SKM-1 treated with dmso at 0.1 percent for 144 hours (cell line): ENCODE measurements at regions not wholly inside any gene's neighbourhood (a gene's known extent, or its start where the extent isn't known, plus 50 kb on each side); places are given as distances from the start of the nearest gene placed in this dataset.
"Not testable (repeated sequence)": the region's sequence is repeated elsewhere in the genome, so short reads cannot be mapped to it uniquely, and the experiment has no call there.

Experiments
- DNase-seq: peaks from one replicate; lab custom pipeline; 2025; ENCODE audit not compliant: unreplicated experiment; lab: John Stamatoyannopoulos, UW

DNA sequence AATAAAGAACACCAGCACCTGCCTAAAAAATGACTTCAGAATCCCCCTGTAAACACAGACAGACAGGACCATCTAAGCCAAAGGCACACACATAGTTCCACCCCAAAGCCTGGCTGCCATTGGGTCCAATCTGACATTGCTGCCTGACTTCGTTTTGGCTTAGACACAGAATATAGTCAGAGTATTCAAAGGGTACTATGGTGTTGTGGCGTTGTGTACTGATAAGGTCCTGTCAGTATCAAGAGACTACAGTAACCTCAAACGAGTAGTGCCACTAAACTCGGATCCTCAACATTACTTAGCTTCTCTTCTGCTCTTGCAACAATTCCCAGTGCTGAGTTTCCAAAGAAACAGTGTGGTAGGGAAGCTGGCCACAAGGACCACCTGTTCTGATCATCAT is 169.3 kb upstream of the NR5A2 start:
- no peak for DNase-seq

GRCh38 chr1:199858856-199859255 is 168.7 kb upstream of the NR5A2 start:
- DNase-seq, result no peak

DNA sequence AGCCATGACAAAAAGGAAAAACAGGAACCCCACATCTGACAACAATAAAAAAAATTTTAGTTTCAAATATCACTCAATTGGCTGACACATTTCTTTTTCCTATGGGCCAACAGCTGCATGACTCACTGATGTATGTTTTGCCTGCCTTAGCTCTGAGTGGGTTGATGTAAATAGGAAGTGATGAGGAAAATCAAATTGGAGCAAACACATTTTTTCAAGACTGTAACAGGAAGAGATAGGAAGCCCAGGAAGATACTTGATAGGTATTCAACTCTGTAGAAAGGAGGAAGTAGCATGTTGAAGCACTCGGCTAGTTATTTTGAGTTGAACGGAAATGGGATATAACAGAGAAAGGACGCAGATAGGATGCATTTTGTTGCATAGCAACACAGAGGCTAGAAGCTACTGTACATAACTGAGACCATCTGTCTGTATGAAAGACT is 168.0 kb upstream of the NR5A2 start:
- peak; percentile 95 for DNase-seq

DNA sequence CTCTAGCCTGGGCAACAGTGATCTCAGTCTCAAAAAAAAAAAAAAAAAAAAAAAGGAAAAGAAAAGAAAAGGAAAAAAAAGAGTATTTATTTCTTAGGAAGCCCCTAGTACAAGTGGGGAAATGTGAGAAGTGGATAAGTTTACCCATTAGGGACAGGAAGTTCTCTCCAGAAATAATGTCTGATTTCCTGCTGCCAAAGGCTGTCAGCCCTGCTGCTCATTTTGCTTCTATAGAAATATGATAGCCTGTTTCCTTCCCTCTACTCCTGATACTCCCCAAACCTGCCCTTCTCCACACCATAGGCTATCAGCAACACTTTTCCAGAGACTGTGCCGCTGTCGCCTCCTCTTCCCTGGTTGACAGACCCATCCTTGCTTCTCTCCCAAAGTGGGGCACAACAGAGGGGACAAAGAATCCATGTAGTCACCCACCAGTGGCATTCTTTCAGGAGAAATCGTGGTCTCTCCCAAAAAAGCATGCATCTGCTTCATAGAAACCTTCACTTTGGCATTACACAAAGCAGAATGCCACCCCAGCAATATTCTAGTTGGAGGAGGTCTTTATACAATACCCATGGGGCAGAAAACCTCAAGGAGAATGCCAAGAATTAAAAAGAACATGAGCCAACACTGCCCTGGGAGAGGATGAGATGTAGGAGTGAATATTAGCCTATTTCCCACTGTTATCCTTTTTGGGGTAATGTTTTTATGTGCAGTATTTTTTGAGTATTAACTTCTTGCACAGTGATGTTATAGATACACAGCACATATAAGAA is 166.3 kb upstream of the NR5A2 start:
- no peak for DNase-seq

- no peak for DNase-seq
Measured at GRCh38 chr1:199862047-199862446, 165.5 kb upstream of the NR5A2 start.

GRCh38 chr1:199866210-199866617 is 161.3 kb upstream of the NR5A2 start:
- no peak for DNase-seq

DNA sequence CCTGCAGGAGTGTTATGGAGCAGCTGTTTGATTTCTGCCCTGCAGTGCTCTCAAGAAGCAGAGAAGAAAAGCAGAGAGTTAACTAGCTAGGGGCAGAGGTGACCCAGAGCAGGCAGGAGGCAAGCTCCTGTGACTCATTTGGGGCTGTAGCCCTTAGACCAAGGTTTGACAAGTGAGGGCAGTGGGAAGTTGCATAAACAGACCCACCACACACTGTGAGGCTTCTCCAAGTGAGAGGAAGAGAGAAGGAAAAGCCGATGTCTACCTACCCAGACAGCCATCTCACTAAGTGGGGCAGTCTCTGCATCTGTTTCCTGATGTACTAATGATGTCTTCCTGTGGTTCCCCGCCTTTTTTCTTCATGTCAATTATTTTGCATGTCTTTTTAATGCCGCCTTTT is 159.9 kb upstream of the NR5A2 start:
- DNase-seq, result peak; percentile 97

GRCh38 chr1:199868777-199869176 is 158.7 kb upstream of the NR5A2 start:
- DNase-seq, result no peak

GRCh38 chr1:199875337-199875736 is 152.2 kb upstream of the NR5A2 start:
- DNase-seq, result no peak

- DNase-seq, result no peak
Measured at GRCh38 chr1:199875856-199876255, 151.7 kb upstream of the NR5A2 start.

DNA sequence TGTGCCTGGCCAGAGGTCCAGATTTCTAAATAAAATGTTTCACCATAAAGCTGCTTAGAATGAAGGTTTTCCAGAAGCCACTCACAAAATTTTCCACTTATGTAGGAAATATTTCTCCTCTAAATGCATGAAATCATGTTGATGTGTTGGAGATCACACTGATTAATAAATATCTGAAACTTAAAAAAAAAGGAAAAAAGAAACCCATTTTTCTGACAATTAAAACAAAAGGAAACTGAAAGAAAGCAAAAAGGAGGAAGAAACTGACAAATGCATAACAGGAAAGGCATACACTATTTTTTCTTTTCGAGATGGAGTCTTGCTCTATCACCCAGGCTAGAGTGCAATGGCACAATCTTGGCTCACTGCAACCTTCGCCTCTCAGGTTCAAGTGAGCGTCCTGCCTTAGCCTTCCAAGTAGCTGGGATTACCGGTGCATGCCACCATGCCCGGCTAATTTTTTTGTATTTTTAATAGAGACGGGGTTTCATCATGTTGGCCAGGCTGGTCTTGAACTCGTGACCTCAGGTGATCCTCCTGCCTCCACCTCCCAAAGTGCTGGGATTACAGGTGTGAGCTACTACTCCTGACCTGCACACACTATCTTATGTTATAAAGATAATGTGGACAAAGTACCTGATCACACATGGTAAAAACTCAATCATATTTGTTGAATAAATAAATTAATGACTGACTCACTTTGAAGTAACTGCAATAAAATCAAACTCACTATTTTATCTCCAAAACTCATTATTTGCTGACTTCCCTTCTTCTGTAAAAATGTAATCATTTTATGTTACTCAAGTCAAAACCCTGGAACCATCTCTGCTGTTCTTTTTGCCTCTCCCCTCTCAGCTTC is 149.8 kb upstream of the NR5A2 start:
- DNase-seq, result no peak

DNA sequence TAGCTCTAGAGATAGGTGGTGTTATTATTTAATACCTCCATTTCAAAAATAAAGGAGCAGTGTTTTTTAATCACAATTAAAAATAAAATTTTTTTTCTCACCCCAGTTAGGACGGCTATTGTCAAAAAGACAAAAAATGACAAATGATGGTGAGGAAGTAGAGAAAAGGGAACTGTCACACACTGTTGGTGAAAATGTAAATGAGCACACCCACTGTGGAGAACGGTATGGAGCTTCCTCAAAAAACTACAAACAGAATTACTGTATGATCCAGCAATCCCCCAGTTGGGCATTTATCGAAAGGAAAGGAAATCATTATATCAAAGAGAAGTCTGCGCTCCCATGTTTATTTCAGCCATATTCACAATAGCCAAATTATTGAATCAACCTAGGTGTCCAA is 148.7 kb upstream of the NR5A2 start:
- peak; percentile 64 for DNase-seq

- no peak for DNase-seq
Measured at GRCh38 chr1:199898654-199899053, 128.9 kb upstream of the NR5A2 start.

- no peak for DNase-seq
Measured at GRCh38 chr1:199901341-199901740, 126.2 kb upstream of the NR5A2 start.

DNA sequence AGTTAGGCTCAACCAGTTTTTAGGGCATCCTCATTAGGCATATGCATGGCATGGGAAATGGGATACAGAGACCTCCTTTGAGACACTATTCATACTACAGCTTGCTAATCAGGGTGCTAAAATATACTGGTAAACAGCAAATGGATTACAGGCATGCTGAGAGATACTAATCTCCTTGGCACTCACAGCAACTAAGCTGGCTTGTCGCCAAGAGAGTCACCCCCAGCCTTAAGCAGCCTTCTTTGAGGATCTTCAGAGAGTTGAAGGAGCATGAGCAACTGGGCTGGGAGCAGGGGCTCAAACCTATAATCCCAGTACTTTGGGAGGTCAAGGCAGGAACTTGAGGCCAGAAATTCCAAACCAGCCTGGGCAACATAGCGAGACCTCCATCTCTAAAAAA is 120.1 kb upstream of the NR5A2 start:
- no peak for DNase-seq

GRCh38 chr1:199909137-199909536 is 118.4 kb upstream of the NR5A2 start:
- DNase-seq, result no peak

- DNase-seq, result no peak
Measured at GRCh38 chr1:199913318-199913717, 114.2 kb upstream of the NR5A2 start.

GRCh38 chr1:199914546-199914945 is 113.0 kb upstream of the NR5A2 start:
- DNase-seq, result no peak

- DNase-seq, result no peak
Measured at GRCh38 chr1:199918196-199918769, 109.2 kb upstream of the NR5A2 start.

DNA sequence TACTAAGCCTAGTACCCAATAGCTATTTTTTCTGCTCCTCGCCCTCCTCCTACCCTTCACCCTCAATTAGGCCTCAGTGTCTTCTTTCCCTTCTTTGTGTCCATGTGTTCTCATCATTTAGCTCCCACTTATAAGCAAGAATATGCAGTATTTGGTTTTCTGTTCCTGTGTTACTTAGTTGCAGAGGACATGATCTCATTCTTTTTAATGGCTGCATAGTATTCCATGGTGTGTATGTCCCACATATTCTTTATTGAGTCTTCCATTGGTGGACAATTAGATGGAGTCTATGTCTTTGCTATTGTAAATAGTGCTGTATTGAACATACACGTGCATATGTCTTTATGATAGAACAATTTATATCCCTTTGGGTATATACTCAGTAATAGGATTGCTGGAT is 106.9 kb upstream of the NR5A2 start:
- no peak for DNase-seq

DNA sequence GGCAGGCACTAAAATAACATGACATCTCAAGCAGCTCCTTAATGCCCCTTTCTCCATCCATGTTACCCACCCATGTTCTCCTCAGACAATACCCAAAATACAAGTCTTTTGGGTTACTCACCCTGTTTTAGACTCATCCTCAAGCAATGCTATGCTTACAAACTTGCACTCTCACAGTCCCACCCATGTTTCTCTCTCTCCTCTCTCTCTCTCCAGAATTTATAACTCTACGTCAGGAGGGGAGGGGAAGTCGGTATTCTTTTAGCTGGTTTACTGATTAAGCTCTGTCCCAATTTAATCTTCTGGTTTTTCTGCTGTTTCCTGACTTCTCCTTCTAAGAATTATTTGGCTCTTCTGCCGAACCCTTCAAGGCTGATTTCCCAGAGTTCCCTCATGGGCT is 98.0 kb upstream of the NR5A2 start:
- no peak for DNase-seq

DNA sequence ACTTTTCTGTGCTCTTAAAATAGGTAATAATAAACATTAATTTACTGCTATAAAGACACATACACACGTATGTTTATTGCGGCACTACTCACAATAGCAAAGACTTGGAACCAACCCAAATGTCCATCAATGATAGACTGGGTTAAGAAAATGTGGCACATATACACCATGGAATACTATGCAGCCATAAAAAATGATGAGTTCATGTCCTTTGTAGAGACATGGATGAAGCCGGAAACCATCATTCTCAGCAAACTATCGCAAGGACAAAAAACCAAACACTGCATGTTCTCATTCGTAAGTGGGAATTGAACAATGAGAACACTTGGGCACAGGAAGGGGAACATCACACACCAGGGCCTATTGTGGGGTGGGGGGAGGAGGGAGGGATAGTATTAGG is 97.4 kb upstream of the NR5A2 start:
- DNase-seq, result not testable (repeated sequence)
